Psoas muscle (tissue), 7 donors: ENCODE measurements at regions not wholly inside any gene's neighbourhood (a gene's known extent, or its start where the extent isn't known, plus 50 kb on each side); places are given as distances from the start of the nearest gene placed in this dataset.
"Not testable (repeated sequence)": the region's sequence is repeated elsewhere in the genome, so short reads cannot be mapped to it uniquely, and the experiment has no call there.

Experiments used
- ATAC-seq, 4 donors: fragments of 200-7000 bp; cut with Tn5 transposase; one replicate each; pipeline ENCODE4 v1.9.1; 2020; ENCODE audit warnings: moderate library complexity in 3 of 4, mild to moderate bottlenecking in 2 of 4
- DNase-seq, 2 donors: peaks; one replicate each; pipeline ENCODE4 v3.0.0-alpha.2; 2020
- H3K27ac ChIP-seq: fragments of 200-600 bp; one replicate; pipeline ENCODE4 v1.8.0; 2022
- H3K27me3 ChIP-seq, 3 donors: fragments of 200-600 bp in 1 of 3; one replicate each; pipeline versions ENCODE4 v1.6.1 to v1.8.0; 2013 to 2022; ENCODE audit warnings: low read length in 2 of 3, mild to moderate bottlenecking in 2 of 3, moderate library complexity in 1 of 3; ENCODE audit not compliant: insufficient read depth in 3 of 3
- H3K36me3 ChIP-seq, 2 donors: fragments of 200-600 bp in 1 of 2; one replicate each; pipeline versions ENCODE4 v1.6.1 to v1.8.0; 2013 to 2022; ENCODE audit warnings: low read depth in 1 of 2, mild to moderate bottlenecking in 1 of 2, moderate library complexity in 1 of 2; ENCODE audit not compliant: insufficient read depth in 1 of 2
- H3K4me1 ChIP-seq: fragments of 200-600 bp; one replicate; pipeline ENCODE4 v1.8.0; 2022
- H3K4me3 ChIP-seq: fragments of 200-600 bp; one replicate; pipeline ENCODE4 v1.8.0; 2022; ENCODE audit warnings: mild to moderate bottlenecking
- H3K9me3 ChIP-seq: fragments of 200-600 bp; one replicate; pipeline ENCODE4 v1.8.0; 2022
- WGBS, 3 donors: extraction: QIAGEN DNeasy Blood & Tissue Kit; methylation state at CpG; one replicate each; pipeline versions ENCODE4 v1.1.6 to v1.1.7; 2013; 5-methylcytosine and 5-hydroxymethylcytosine counted together
- intact Hi-C, 2 donors: fragments of 100-400 bp; cut with DNase I; formaldehyde crosslinking; loops; one replicate each; pipeline versions ENCODE4 v1.11.0 to v1.14.2; 2022
- TF ChIP-seq, protein P1 (sequence below): fragments of 200-600 bp; IDR thresholded peaks from one replicate; pipeline ENCODE4 v1.8.0; 2022; ENCODE audit warnings: antibody characterized with exemption
- donor health status: healthy with polysubstance abuse.
- donor health status: DM: no; HTN: no; CAD: no; lungs with moderate emphysema.
- donor health status: Bipolar disorder and iron deficiency.
- donor health status: healthy.
- donor health status: DM: yes; HTN: yes; CAD: no.
- donor health status: DM: no; HTN: no; CAD: no.
- donor health status: DM: yes; HTN: yes; CAD: no.

DNA sequence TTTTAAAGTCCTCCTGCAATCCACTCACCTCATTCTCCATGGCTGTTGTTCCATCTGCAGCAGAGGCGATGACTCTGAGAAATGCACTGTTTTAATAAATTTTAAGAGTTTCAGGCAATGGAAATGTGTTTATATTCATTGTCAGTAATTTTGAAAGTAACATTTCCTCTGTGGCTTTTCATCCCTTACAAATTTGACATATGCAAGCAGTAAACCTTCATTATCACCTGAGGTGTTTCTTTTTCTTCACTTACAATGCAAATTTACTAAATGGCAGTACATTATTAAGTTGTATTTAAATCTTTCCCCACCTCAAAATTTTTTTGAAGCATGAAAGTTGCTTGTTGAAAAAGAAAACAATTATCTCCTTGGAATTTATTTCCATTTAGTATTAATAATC lies 136.9 kb downstream of the DIRAS2 start:
- H3K27me3 ChIP-seq: no peaks in the 10 kb centered on the region
- no peaks in the 10 kb centered on the region for H3K9me3 ChIP-seq
- intact Hi-C loops: no loop called here
- no peak overlapping the region for H3K27ac ChIP-seq
- TF ChIP-seq, protein P1, sequence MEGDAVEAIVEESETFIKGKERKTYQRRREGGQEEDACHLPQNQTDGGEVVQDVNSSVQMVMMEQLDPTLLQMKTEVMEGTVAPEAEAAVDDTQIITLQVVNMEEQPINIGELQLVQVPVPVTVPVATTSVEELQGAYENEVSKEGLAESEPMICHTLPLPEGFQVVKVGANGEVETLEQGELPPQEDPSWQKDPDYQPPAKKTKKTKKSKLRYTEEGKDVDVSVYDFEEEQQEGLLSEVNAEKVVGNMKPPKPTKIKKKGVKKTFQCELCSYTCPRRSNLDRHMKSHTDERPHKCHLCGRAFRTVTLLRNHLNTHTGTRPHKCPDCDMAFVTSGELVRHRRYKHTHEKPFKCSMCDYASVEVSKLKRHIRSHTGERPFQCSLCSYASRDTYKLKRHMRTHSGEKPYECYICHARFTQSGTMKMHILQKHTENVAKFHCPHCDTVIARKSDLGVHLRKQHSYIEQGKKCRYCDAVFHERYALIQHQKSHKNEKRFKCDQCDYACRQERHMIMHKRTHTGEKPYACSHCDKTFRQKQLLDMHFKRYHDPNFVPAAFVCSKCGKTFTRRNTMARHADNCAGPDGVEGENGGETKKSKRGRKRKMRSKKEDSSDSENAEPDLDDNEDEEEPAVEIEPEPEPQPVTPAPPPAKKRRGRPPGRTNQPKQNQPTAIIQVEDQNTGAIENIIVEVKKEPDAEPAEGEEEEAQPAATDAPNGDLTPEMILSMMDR: no peak
- DNase-seq: no peak
- no peaks in the 10 kb centered on the region for H3K4me1 ChIP-seq
- no peaks in the 10 kb centered on the region for H3K36me3 ChIP-seq
- no peak for ATAC-seq
- no peak overlapping the region for H3K4me3 ChIP-seq
- WGBS, 3 donors: 90 to 92% (median 91%) methylated on average over 1 of the region's 1 CpG

GRCh38 chr9:90506402-90506801 lies 136.2 kb downstream of the DIRAS2 start:
- WGBS, 3 donors: 91 to 93% (median 91%) methylated on average over 4 of the region's 4 CpGs
- ATAC-seq: not testable (repeated sequence)

GRCh38 chr9:90507621-90508020 lies 135.0 kb downstream of the DIRAS2 start:
- ATAC-seq (no peak), DNase-seq (no peak)
- intact Hi-C loops: no loop called here
- Histone ChIP-seq H3K36me3 (no peaks in the 10 kb centered on the region), H3K9me3 (no peaks in the 10 kb centered on the region), H3K27me3 (no peaks in the 10 kb centered on the region), H3K27ac (no peak overlapping the region), H3K4me1 (no peaks in the 10 kb centered on the region), H3K4me3 (no peak overlapping the region)
- TF ChIP-seq, protein P1: no peak
- 86 to 89% (median 88%) methylated on average over 2 of the region's 2 CpGs for WGBS, 3 donors

More at GRCh38 chr9:90506402-90506801, 136.2 kb downstream of the DIRAS2 start:
- H3K9me3 ChIP-seq, DNase-seq, H3K27ac ChIP-seq, intact Hi-C loops, H3K36me3 ChIP-seq, H3K4me1 ChIP-seq, H3K4me3 ChIP-seq, H3K27me3 ChIP-seq: not testable (repeated sequence)

- Histone ChIP-seq H3K27ac (no peak overlapping the region), H3K4me1 (no peaks in the 10 kb centered on the region), H3K4me3 (no peak overlapping the region), H3K27me3 (no peaks in the 10 kb centered on the region), H3K9me3 (no peaks in the 10 kb centered on the region), H3K36me3 (no peaks in the 10 kb centered on the region)
- 85 to 89% (median 86%) methylated on average over 2 of the region's 2 CpGs for WGBS, 3 donors
- TF ChIP-seq, protein P1: no peak
- intact Hi-C loops: no loop called here
- DNase-seq (no peak), ATAC-seq (no peak)
These were observed 133.7 kb downstream of the DIRAS2 start for GRCh38 chr9:90508940-90509339.

DNA sequence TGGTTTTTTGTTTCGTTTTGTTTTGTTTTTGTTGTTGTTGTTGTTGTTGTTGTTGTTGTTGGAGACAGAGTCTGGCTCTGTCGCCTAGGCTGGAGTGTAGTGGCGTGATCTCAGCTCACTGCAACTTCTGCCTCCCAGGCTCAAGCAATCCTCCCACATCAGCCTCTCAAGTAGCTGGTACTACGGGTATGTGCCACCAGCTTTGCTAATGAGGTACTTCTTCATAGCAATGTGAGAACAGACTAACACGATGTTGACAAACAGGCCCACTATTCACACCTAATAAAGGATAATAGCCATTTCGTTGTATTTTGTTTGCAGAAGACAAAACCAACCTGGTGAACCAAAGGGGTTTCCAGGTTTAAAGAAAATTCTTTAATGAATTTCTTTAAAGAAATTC lies 130.9 kb downstream of the DIRAS2 start:
- Histone ChIP-seq H3K36me3 (no peaks in the 10 kb centered on the region), H3K4me3 (no peak overlapping the region), H3K4me1 (no peaks in the 10 kb centered on the region), H3K9me3 (no peaks in the 10 kb centered on the region), H3K27me3 (no peaks in the 10 kb centered on the region), H3K27ac (no peak overlapping the region)
- no peak for ATAC-seq
- intact Hi-C loops: no loop called here
- no peak for DNase-seq
- TF ChIP-seq, protein P1: no peak
- WGBS, 3 donors: 69 to 72% (median 69%) methylated on average over 6 of the region's 6 CpGs
